Neural progenitor cell (in vitro differentiated cells): ENCODE measurements at regions not wholly inside any gene's neighbourhood (a gene's known extent, or its start where the extent isn't known, plus 50 kb on each side); places are given as distances from the start of the nearest gene placed in this dataset.
"Not testable (repeated sequence)": the region's sequence is repeated elsewhere in the genome, so short reads cannot be mapped to it uniquely, and the experiment has no call there.

Experiments used
- EZH2 ChIP-seq: fragments of 200-600 bp; sonication (generic); IDR thresholded peaks from 2 replicates; pipeline ENCODE4 v1.6.1; 2017; ENCODE audit warnings: antibody characterized with exemption, mild to moderate bottlenecking, moderate library complexity
- TF ChIP-seq, protein P1 (sequence below): fragments of 200-600 bp; sonication (generic); IDR thresholded peaks from 2 replicates; pipeline ENCODE4 v1.5.1; 2017; ENCODE audit warnings: antibody characterized with exemption, mild to moderate bottlenecking

DNA sequence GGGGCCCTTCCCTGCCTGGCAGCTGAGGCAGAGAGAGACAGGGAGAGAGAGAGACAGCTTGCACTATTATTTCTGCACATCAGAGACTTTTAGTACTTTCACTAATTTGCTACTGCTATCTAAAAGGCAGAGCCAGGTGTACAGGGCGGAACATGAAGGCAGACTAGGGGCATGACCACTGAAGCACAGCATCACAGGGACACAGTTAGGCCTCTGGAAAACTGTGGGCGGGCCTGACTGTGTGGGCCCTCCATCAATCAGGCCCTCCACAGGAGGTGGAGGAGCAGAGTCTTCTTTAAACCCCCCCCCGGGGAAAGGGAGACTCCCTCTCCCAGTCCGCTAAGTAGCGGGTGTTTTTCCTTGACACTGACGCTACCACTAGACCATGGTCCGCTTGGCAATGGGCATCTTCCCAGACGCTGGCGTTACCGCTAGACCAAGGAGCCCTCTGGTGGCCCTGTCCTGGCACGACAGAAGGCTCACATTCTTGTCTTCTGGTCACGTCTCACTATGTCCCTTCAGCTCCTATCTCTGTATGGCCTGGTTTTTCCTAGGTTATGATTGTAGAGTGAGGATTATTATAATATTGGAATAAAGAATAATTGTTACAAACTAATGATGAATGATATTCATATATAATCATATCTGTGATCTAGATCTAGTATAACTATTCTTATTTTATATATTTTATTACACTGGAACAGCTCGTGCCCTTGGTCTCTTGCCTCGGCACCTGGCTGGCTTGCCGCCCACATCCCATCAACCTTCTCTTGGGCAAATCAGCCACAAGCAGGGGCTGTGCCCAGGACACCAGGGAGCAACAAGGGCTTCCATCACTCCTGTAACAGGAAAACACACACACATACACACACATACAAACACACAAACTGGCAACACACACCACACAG lies 60.7 kb upstream of the PPP2R2D start:
- TF ChIP-seq, protein P1, sequence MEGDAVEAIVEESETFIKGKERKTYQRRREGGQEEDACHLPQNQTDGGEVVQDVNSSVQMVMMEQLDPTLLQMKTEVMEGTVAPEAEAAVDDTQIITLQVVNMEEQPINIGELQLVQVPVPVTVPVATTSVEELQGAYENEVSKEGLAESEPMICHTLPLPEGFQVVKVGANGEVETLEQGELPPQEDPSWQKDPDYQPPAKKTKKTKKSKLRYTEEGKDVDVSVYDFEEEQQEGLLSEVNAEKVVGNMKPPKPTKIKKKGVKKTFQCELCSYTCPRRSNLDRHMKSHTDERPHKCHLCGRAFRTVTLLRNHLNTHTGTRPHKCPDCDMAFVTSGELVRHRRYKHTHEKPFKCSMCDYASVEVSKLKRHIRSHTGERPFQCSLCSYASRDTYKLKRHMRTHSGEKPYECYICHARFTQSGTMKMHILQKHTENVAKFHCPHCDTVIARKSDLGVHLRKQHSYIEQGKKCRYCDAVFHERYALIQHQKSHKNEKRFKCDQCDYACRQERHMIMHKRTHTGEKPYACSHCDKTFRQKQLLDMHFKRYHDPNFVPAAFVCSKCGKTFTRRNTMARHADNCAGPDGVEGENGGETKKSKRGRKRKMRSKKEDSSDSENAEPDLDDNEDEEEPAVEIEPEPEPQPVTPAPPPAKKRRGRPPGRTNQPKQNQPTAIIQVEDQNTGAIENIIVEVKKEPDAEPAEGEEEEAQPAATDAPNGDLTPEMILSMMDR = peak; percentile 61
- TF ChIP-seq EZH2 = not testable (repeated sequence)
